ENCODE measurements at regions not wholly inside any gene's neighbourhood (a gene's known extent, or its start where the extent isn't known, plus 50 kb on each side); places are given as distances from the start of the nearest gene placed in this dataset.

- Histone ChIP-seq H3K23ac (ENCODE audit: insufficient read length, low read depth, low read length) (no peak overlapping the region), H3K27me3 (ENCODE audit: insufficient read depth, low read length) (no peaks in the 10 kb centered on the region), H3K4ac (ENCODE audit: low read depth, low read length) (no peak overlapping the region), H2BK5ac (ENCODE audit: insufficient read length, low read length) (no peak overlapping the region), H3K9me3 (ENCODE audit: control insufficient read depth, low read depth, low read length) (no peaks in the 10 kb centered on the region), H2BK12ac (ENCODE audit: insufficient read length, low read depth, low read length) (no peak overlapping the region), H2BK15ac (ENCODE audit: low read depth, low read length) (no peak overlapping the region), H3K14ac (ENCODE audit: insufficient read depth, low read length) (no peak overlapping the region), H3K79me1 (ENCODE audit: insufficient read depth, low read depth, low read length, poor library complexity, severe bottlenecking) (no peaks in the 10 kb centered on the region), H2BK20ac (ENCODE audit: low read depth, low read length, poor library complexity, severe bottlenecking) (no peak overlapping the region), H2AFZ (ENCODE audit: low read length) (no peak overlapping the region), H3T11ph (ENCODE audit: low read length) (no peak overlapping the region), H3K27ac (ENCODE audit: insufficient read length, low read depth, low read length) (no peak overlapping the region), H3K4me1 (ENCODE audit: insufficient read depth, low read length) (no peaks in the 10 kb centered on the region), H2AK5ac (ENCODE audit: insufficient read length, low read length) (no peak overlapping the region), H4K8ac (replicated peaks; ENCODE audit: insufficient read length, low read depth, low read length) (no peak overlapping the region), H3K23me2 (ENCODE audit: insufficient read length, low read depth, low read length, poor library complexity, severe bottlenecking) (no peaks in the 10 kb centered on the region), H2BK120ac (ENCODE audit: low read depth, low read length, poor library complexity, severe bottlenecking) (no peak overlapping the region), H4K20me1 (ENCODE audit: control insufficient read depth, insufficient read depth, insufficient read length) (no peaks in the 10 kb centered on the region), H3K18ac (ENCODE audit: insufficient read length, low read depth, low read length) (no peak overlapping the region), H4K91ac (ENCODE audit: insufficient read length, low read depth, low read length) (no peak overlapping the region), H3K4me2 (ENCODE audit: insufficient read depth, insufficient read length, low read length) (no peak overlapping the region), H3K79me2 (ENCODE audit: insufficient read depth, low read length) (no peaks in the 10 kb centered on the region), H3K9ac (ENCODE audit: extremely low read depth, insufficient read length, low read length) (no peak overlapping the region), H4K5ac (ENCODE audit: insufficient read length, low read depth, low read length) (no peak overlapping the region), H3K56ac (ENCODE audit: insufficient read length, low read depth, low read length) (no peak overlapping the region)
- H3K27ac Mint-ChIP-seq = no peak overlapping the region
- H3K4me3 Mint-ChIP-seq = no peak overlapping the region
- WGBS (ENCODE audit: extremely low coverage, insufficient read length, low lambda C conversion rate) = no CpG with 5 or more reads among the region's 1 CpG
- DNase-seq = no peak
- H3K36me3 Mint-ChIP-seq (ENCODE audit: insufficient read depth in 1 of 3, low read depth in 3 of 3) = peaks cover 0 to 2% (median 0%) of the 10 kb centered on the region in 3 experiments; a peak in 2 of 7 replicates
- no peaks in the 10 kb centered on the region for H3K27me3 Mint-ChIP-seq (ENCODE audit: low read depth)
- TF ChIP-seq CTCF (conservative IDR thresholded peaks at IDR 0.05) = no peak
- H3K4me1 Mint-ChIP-seq = no peaks in the 10 kb centered on the region
- peaks cover 3 to 11% of the 10 kb centered on the region in 2 experiments; a peak in 3 of 5 replicates for H3K9me3 Mint-ChIP-seq
Observed at GRCh38 chr4:19924761-19925160, 326.9 kb upstream of the SLIT2 start.
